H9 (cell line): ENCODE measurements at regions not wholly inside any gene's neighbourhood (a gene's known extent, or its start where the extent isn't known, plus 50 kb on each side); places are given as distances from the start of the nearest gene placed in this dataset.

ENCODE experiments used
- DNase-seq: peaks from one replicate; pipeline ENCODE4 v3.0.0-alpha.2; 2017
- H2AFZ ChIP-seq: one replicate; pipeline ENCODE4 v1.6.1; 2013; ENCODE audit warnings: mild to moderate bottlenecking, low read length, control low read depth, moderate library complexity
- H2AK5ac ChIP-seq: 2 replicates; pipeline ENCODE4 v1.6.1; 2013; ENCODE audit warnings: low read length, control low read depth, mixed read lengths; ENCODE audit not compliant: insufficient read length
- H2BK120ac ChIP-seq: one replicate; pipeline ENCODE4 v1.6.1; 2013; ENCODE audit warnings: low read depth, mild to moderate bottlenecking, low read length, control low read depth, inconsistent platforms; ENCODE audit not compliant: poor library complexity, severe bottlenecking
- H2BK12ac ChIP-seq: 2 replicates; pipeline ENCODE4 v1.6.1; 2013; ENCODE audit warnings: low read length, control low read depth, mixed read lengths, low read depth; ENCODE audit not compliant: insufficient read length
- H2BK15ac ChIP-seq: 2 replicates; pipeline ENCODE4 v1.6.1; 2013; ENCODE audit warnings: low read depth, low read length, control low read depth
- H2BK20ac ChIP-seq: one replicate; pipeline ENCODE4 v1.6.1; 2013; ENCODE audit warnings: low read depth, mild to moderate bottlenecking, low read length, control low read depth, inconsistent platforms; ENCODE audit not compliant: poor library complexity, severe bottlenecking
- H2BK5ac ChIP-seq: 2 replicates; pipeline ENCODE4 v1.6.1; 2013; ENCODE audit warnings: low read length, control low read depth, mixed read lengths; ENCODE audit not compliant: insufficient read length
- H3K14ac ChIP-seq: 2 replicates; pipeline ENCODE4 v1.6.1; 2013; ENCODE audit warnings: low read length, control low read depth; ENCODE audit not compliant: insufficient read depth
- H3K18ac ChIP-seq: 2 replicates; pipeline ENCODE4 v1.6.1; 2013; ENCODE audit warnings: low read depth, mild to moderate bottlenecking, mixed read lengths, low read length, control low read depth; ENCODE audit not compliant: insufficient read length
- H3K23ac ChIP-seq: 2 replicates; pipeline ENCODE4 v1.6.1; 2013; ENCODE audit warnings: low read length, control low read depth, mixed read lengths, low read depth; ENCODE audit not compliant: insufficient read length
- H3K23me2 ChIP-seq: 2 replicates; pipeline ENCODE4 v1.6.1; 2013; ENCODE audit warnings: low read depth, mild to moderate bottlenecking, mixed read lengths, low read length, control low read depth; ENCODE audit not compliant: insufficient read length, poor library complexity, severe bottlenecking
- H3K27ac ChIP-seq: 2 replicates; pipeline ENCODE4 v1.5.1; 2013; ENCODE audit warnings: low read length, control low read depth, mixed read lengths, low read depth; ENCODE audit not compliant: insufficient read length
- H3K27me3 ChIP-seq: 2 replicates; pipeline ENCODE4 v1.6.1; 2013; ENCODE audit warnings: low read length, control low read depth, inconsistent platforms; ENCODE audit not compliant: insufficient read depth
- H3K4ac ChIP-seq: 2 replicates; pipeline ENCODE4 v1.6.1; 2013; ENCODE audit warnings: low read depth, mild to moderate bottlenecking, control low read depth, inconsistent platforms, low read length, moderate library complexity
- H3K4me1 ChIP-seq: 2 replicates; pipeline ENCODE4 v1.6.1; 2013; ENCODE audit warnings: low read length, control low read depth, inconsistent platforms; ENCODE audit not compliant: insufficient read depth
- H3K4me2 ChIP-seq: 2 replicates; pipeline ENCODE4 v1.6.1; 2013; ENCODE audit warnings: low read length, control low read depth, mixed read lengths; ENCODE audit not compliant: insufficient read length, insufficient read depth
- H3K56ac ChIP-seq: 2 replicates; pipeline ENCODE4 v1.6.1; 2013; ENCODE audit warnings: low read depth, mild to moderate bottlenecking, mixed read lengths, low read length, control low read depth; ENCODE audit not compliant: insufficient read length
- H3K79me1 ChIP-seq: 2 replicates; pipeline ENCODE4 v1.6.1; 2013; ENCODE audit warnings: low read depth, mild to moderate bottlenecking, moderate library complexity, low read length, control low read depth, inconsistent platforms; ENCODE audit not compliant: insufficient read depth, poor library complexity, severe bottlenecking
- H3K79me2 ChIP-seq: 2 replicates; pipeline ENCODE4 v1.6.1; 2013; ENCODE audit warnings: low read length, control low read depth, inconsistent platforms; ENCODE audit not compliant: insufficient read depth
- H3K9ac ChIP-seq: 2 replicates; pipeline ENCODE4 v1.6.1; 2013; ENCODE audit warnings: low read length, control low read depth, mixed read lengths; ENCODE audit not compliant: insufficient read length; ENCODE audit errors: extremely low read depth
- H3K9me3 ChIP-seq: one replicate; pipeline ENCODE4 v1.6.1; 2013; ENCODE audit warnings: low read depth, low read length, inconsistent platforms; ENCODE audit not compliant: control insufficient read depth
- H3T11ph ChIP-seq: one replicate; pipeline ENCODE4 v1.6.1; 2013; ENCODE audit warnings: mild to moderate bottlenecking, low read length, control low read depth, inconsistent platforms
- H4K20me1 ChIP-seq: one replicate; pipeline ENCODE4 v1.6.1; 2013; ENCODE audit not compliant: control insufficient read depth, insufficient read length, insufficient read depth
- H4K5ac ChIP-seq: 2 replicates; pipeline ENCODE4 v1.6.1; 2013; ENCODE audit warnings: low read depth, mild to moderate bottlenecking, mixed read lengths, low read length, control low read depth; ENCODE audit not compliant: insufficient read length
- H4K8ac ChIP-seq: replicated peaks from 2 replicates; pipeline ENCODE4 v1.6.1; 2013; ENCODE audit warnings: low read length, control low read depth, mixed read lengths, low read depth; ENCODE audit not compliant: insufficient read length
- H4K91ac ChIP-seq: 2 replicates; pipeline ENCODE4 v1.6.1; 2013; ENCODE audit warnings: low read depth, mild to moderate bottlenecking, moderate library complexity, mixed read lengths, low read length, control low read depth; ENCODE audit not compliant: insufficient read length
- H3K27ac Mint-ChIP-seq, 3 experiments: 2 replicates in 2 of 3; 3 replicates in 1 of 3; pipeline ENCODE4 v1.8.0; 2020 to 2021; ENCODE audit warnings: mixed read lengths in 3 of 3, mild to moderate bottlenecking in 1 of 3, moderate library complexity in 1 of 3
- H3K27me3 Mint-ChIP-seq: 2 replicates; pipeline ENCODE4 v1.8.0; 2021; ENCODE audit warnings: low read depth, mild to moderate bottlenecking, moderate library complexity, mixed read lengths
- H3K36me3 Mint-ChIP-seq, 3 experiments: 2 replicates in 2 of 3; 3 replicates in 1 of 3; pipeline ENCODE4 v1.8.0; 2020 to 2021; ENCODE audit warnings: low read depth in 3 of 3, mixed read lengths in 3 of 3; ENCODE audit not compliant: insufficient read depth in 1 of 3
- H3K4me1 Mint-ChIP-seq, 2 experiments: 2 replicates each; pipeline ENCODE4 v1.8.0; 2020; ENCODE audit warnings: mixed read lengths in 2 of 2
- H3K4me3 Mint-ChIP-seq, 2 experiments: 2 replicates in 1 of 2; 3 replicates in 1 of 2; pipeline ENCODE4 v1.8.0; 2020 to 2021; ENCODE audit warnings: mild to moderate bottlenecking in 2 of 2, mixed read lengths in 2 of 2, moderate library complexity in 1 of 2
- H3K9me3 Mint-ChIP-seq, 2 experiments: 2 replicates in 1 of 2; 3 replicates in 1 of 2; pipeline ENCODE4 v1.8.0; 2020; ENCODE audit warnings: mild to moderate bottlenecking in 2 of 2, mixed read lengths in 2 of 2, moderate library complexity in 1 of 2
- WGBS: extraction: QIAGEN DNeasy Blood & Tissue Kit; methylation state at CpG from one replicate; pipeline ENCODE4 v1.1.7; 2013; ENCODE audit warnings: missing lambda C conversion rate, low lambda C conversion rate, mixed read lengths; ENCODE audit not compliant: insufficient read length; ENCODE audit errors: extremely low coverage; 5-methylcytosine and 5-hydroxymethylcytosine counted together
- TF ChIP-seq, protein P1 (sequence below): fragments of 200-600 bp; sonication (generic); conservative IDR thresholded peaks from 3 replicates; pipeline ENCODE4 v1.8.0; 2021; ENCODE audit warnings: antibody characterized with exemption, mild to moderate bottlenecking

DNA sequence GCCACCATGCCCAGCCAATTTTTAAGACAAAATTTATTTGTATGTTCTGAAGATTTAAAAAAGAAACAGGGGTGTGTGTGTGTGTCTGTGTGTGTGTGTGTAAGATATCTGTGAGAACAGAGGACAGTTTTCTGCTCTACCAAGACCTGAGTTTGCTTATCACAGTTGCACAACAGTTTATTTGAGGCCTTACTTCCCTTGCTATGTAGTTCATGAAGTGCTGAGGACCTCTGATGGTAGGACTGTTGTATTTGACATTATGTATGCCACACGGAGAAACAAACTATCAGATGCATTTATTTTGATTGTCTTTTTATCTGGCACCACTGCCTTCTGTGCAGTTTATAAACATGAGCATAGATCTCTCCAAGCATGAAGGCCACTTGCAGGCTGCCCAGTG, 355.2 kb downstream of the PBX1 start:
- Histone ChIP-seq H3K79me1 (no peaks in the 10 kb centered on the region), H2AK5ac (no peak overlapping the region), H3K27me3 (no peaks in the 10 kb centered on the region), H3K27ac (no peak overlapping the region), H4K20me1 (no peaks in the 10 kb centered on the region), H2BK20ac (no peak overlapping the region), H3K9me3 (no peaks in the 10 kb centered on the region), H3K79me2 (no peaks in the 10 kb centered on the region), H3K56ac (no peak overlapping the region), H3K4me2 (no peak overlapping the region), H4K8ac (no peak overlapping the region), H2BK120ac (no peak overlapping the region), H3K18ac (no peak overlapping the region), H3K23me2 (no peaks in the 10 kb centered on the region), H3K9ac (no peak overlapping the region), H3K23ac (no peak overlapping the region), H2BK12ac (no peak overlapping the region), H3K14ac (no peak overlapping the region), H3K4ac (no peak overlapping the region), H2BK5ac (no peak overlapping the region), H4K91ac (no peak overlapping the region), H3K4me1 (no peaks in the 10 kb centered on the region), H3T11ph (no peak overlapping the region), H4K5ac (no peak overlapping the region), H2AFZ (no peak overlapping the region), H2BK15ac (no peak overlapping the region)
- Mint-ChIP-seq H3K27ac (no peak overlapping the region), H3K4me3 (no peak overlapping the region), H3K4me1 (peaks cover 6 to 8% of the 10 kb centered on the region in 2 experiments), H3K9me3 (no peaks in the 10 kb centered on the region), H3K27me3 (peaks cover 3% of the 10 kb centered on the region; the same call in 1 of the 2 replicates), H3K36me3 (no peaks in the 10 kb centered on the region)
- WGBS: no CpG with 5 or more reads among the region's 1 CpG
- TF ChIP-seq, protein P1, sequence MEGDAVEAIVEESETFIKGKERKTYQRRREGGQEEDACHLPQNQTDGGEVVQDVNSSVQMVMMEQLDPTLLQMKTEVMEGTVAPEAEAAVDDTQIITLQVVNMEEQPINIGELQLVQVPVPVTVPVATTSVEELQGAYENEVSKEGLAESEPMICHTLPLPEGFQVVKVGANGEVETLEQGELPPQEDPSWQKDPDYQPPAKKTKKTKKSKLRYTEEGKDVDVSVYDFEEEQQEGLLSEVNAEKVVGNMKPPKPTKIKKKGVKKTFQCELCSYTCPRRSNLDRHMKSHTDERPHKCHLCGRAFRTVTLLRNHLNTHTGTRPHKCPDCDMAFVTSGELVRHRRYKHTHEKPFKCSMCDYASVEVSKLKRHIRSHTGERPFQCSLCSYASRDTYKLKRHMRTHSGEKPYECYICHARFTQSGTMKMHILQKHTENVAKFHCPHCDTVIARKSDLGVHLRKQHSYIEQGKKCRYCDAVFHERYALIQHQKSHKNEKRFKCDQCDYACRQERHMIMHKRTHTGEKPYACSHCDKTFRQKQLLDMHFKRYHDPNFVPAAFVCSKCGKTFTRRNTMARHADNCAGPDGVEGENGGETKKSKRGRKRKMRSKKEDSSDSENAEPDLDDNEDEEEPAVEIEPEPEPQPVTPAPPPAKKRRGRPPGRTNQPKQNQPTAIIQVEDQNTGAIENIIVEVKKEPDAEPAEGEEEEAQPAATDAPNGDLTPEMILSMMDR: peak; percentile 30; the same call in 1 of the 3 replicates
- no peak for DNase-seq
